ENCODE measurements at regions not wholly inside any gene's neighbourhood (a gene's known extent, or its start where the extent isn't known, plus 50 kb on each side); places are given as distances from the start of the nearest gene placed in this dataset.

GRCh38 chrX:113996781-113997180, 587.1 kb upstream of the HTR2C start:
- TF ChIP-seq, protein P1, sequence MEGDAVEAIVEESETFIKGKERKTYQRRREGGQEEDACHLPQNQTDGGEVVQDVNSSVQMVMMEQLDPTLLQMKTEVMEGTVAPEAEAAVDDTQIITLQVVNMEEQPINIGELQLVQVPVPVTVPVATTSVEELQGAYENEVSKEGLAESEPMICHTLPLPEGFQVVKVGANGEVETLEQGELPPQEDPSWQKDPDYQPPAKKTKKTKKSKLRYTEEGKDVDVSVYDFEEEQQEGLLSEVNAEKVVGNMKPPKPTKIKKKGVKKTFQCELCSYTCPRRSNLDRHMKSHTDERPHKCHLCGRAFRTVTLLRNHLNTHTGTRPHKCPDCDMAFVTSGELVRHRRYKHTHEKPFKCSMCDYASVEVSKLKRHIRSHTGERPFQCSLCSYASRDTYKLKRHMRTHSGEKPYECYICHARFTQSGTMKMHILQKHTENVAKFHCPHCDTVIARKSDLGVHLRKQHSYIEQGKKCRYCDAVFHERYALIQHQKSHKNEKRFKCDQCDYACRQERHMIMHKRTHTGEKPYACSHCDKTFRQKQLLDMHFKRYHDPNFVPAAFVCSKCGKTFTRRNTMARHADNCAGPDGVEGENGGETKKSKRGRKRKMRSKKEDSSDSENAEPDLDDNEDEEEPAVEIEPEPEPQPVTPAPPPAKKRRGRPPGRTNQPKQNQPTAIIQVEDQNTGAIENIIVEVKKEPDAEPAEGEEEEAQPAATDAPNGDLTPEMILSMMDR (conservative IDR thresholded peaks at IDR 0.05; ENCODE audit: low read depth in 2 of 2): no peak
- TF ChIP-seq POLR2AphosphoS5 (IDR thresholded peaks at IDR 0.05; ENCODE audit: low read depth): no peak
- no peak for TF ChIP-seq NANOG (IDR thresholded peaks at IDR 0.05; ENCODE audit: borderline replicate concordance)
- TF ChIP-seq EZH2 (IDR thresholded peaks at IDR 0.05; ENCODE audit: low read depth, unreplicated experiment): no peak
- no peak for TF ChIP-seq CREB1 (CRISPR knock-in tag; IDR thresholded peaks at IDR 0.05; ENCODE audit: low read depth)
- TF ChIP-seq EZH2phosphoT487 (IDR thresholded peaks at IDR 0.05; ENCODE audit: unreplicated experiment): no peak
- no peak for TF ChIP-seq REST (IDR thresholded peaks at IDR 0.05; ENCODE audit: unreplicated experiment)
- no peak for TF ChIP-seq ETS1 (IDR thresholded peaks at IDR 0.05)
- TF ChIP-seq ZNF462 (CRISPR knock-in tag; IDR thresholded peaks at IDR 0.05): no peak
- TF ChIP-seq JUNB (IDR thresholded peaks at IDR 0.05; ENCODE audit: unreplicated experiment): no peak
- TF ChIP-seq ZNF331 (CRISPR knock-in tag; IDR thresholded peaks at IDR 0.05; ENCODE audit: low read depth): no peak
- no peak for TF ChIP-seq STAT1 (IDR thresholded peaks at IDR 0.05; ENCODE audit: unreplicated experiment)
- TF ChIP-seq ZNF114 (CRISPR knock-in tag; IDR thresholded peaks at IDR 0.05): no peak

Measured in GM23338 (cell line).